ENCODE measurements at regions not wholly inside any gene's neighbourhood (a gene's known extent, or its start where the extent isn't known, plus 50 kb on each side); places are given as distances from the start of the nearest gene placed in this dataset.

GRCh38 chr11:95676308-95676707, 113.3 kb downstream of the FAM76B start:
- ATAC-seq: no peak
- TF ChIP-seq ZFP3 (CRISPR knock-in tag; IDR thresholded peaks at IDR 0.05): no peak
- TF ChIP-seq PPARA (CRISPR knock-in tag; IDR thresholded peaks at IDR 0.05; ENCODE audit: borderline replicate concordance): no peak
- no peak for TF ChIP-seq ESRRG (CRISPR knock-in tag; IDR thresholded peaks at IDR 0.05)
- TF ChIP-seq ISL1 (CRISPR knock-in tag; IDR thresholded peaks at IDR 0.05): no peak
- TF ChIP-seq ZNF70 (CRISPR knock-in tag; IDR thresholded peaks at IDR 0.05): no peak
- TF ChIP-seq CREB5 (CRISPR knock-in tag; IDR thresholded peaks at IDR 0.05; ENCODE audit: low read depth): no peak
- TF ChIP-seq GLIS3 (CRISPR knock-in tag; IDR thresholded peaks at IDR 0.05): no peak
- no peak for TF ChIP-seq CSDC2 (CRISPR knock-in tag; IDR thresholded peaks at IDR 0.05)
- no peak for TF ChIP-seq TOX (CRISPR knock-in tag; IDR thresholded peaks at IDR 0.05; ENCODE audit: borderline replicate concordance)
- TF ChIP-seq ZC3H10 (CRISPR knock-in tag; IDR thresholded peaks at IDR 0.05): no peak
- TF ChIP-seq ZFP30 (CRISPR knock-in tag; IDR thresholded peaks at IDR 0.05): no peak
- no peak for TF ChIP-seq CSRNP3 (CRISPR knock-in tag; IDR thresholded peaks at IDR 0.05)
- TF ChIP-seq PATZ1 (CRISPR knock-in tag; IDR thresholded peaks at IDR 0.05; ENCODE audit: borderline replicate concordance): no peak
- no peak for TF ChIP-seq BACH2 (CRISPR knock-in tag; IDR thresholded peaks at IDR 0.05; ENCODE audit: borderline replicate concordance)
- TF ChIP-seq POU6F1 (CRISPR knock-in tag; IDR thresholded peaks at IDR 0.05; ENCODE audit: borderline replicate concordance, low read depth): no peak

- no peak for TF ChIP-seq ZNF565 (CRISPR knock-in tag; conservative IDR thresholded peaks at IDR 0.05; ENCODE audit: low read depth)
- no peak for TF ChIP-seq RARB (CRISPR knock-in tag; IDR thresholded peaks at IDR 0.05)
- no peak for TF ChIP-seq BACH2 (CRISPR knock-in tag; IDR thresholded peaks at IDR 0.05; ENCODE audit: borderline replicate concordance)
- no peak for TF ChIP-seq TOX (CRISPR knock-in tag; IDR thresholded peaks at IDR 0.05; ENCODE audit: borderline replicate concordance)
- TF ChIP-seq CSRNP3 (CRISPR knock-in tag; IDR thresholded peaks at IDR 0.05): no peak
- TF ChIP-seq ISL1 (CRISPR knock-in tag; IDR thresholded peaks at IDR 0.05): no peak
- TF ChIP-seq ARNTL (CRISPR knock-in tag; IDR thresholded peaks at IDR 0.05; ENCODE audit: borderline replicate concordance, low read depth): no peak
- TF ChIP-seq ZNF70 (CRISPR knock-in tag; IDR thresholded peaks at IDR 0.05): no peak
- TF ChIP-seq TCF4 (CRISPR knock-in tag; IDR thresholded peaks at IDR 0.05; ENCODE audit: borderline replicate concordance): no peak
- no peak for TF ChIP-seq POU6F1 (CRISPR knock-in tag; IDR thresholded peaks at IDR 0.05; ENCODE audit: borderline replicate concordance, low read depth)
- TF ChIP-seq CREB5 (CRISPR knock-in tag; IDR thresholded peaks at IDR 0.05; ENCODE audit: low read depth): no peak
These were observed 114.0 kb downstream of the FAM76B start for GRCh38 chr11:95675585-95675984.

More at GRCh38 chr11:95675585-95675984, 114.0 kb downstream of the FAM76B start:
- no peak for ATAC-seq

All from SK-N-SH treated with all-trans-retinoic acid at 6 μM for 48 hours (cell line).